Epithelial cell of proximal tubule (primary cell): ENCODE measurements at regions not wholly inside any gene's neighbourhood (a gene's known extent, or its start where the extent isn't known, plus 50 kb on each side); places are given as distances from the start of the nearest gene placed in this dataset.

Source experiments
- DNase-seq: peaks from one replicate; pipeline ENCODE4 v3.0.0-alpha.2; 2011; ENCODE audit warnings: low read depth
- H3K4me3 ChIP-seq: 2 replicates; pipeline ENCODE4 v1.5.1; 2011; ENCODE audit warnings: low read depth, mild to moderate bottlenecking, low read length
- CTCF ChIP-seq: conservative IDR thresholded peaks from 2 replicates; pipeline ENCODE4 v1.5.1; 2012; ENCODE audit warnings: low read depth, mild to moderate bottlenecking, low read length

- no peak for TF ChIP-seq CTCF
- no peak for DNase-seq
- H3K4me3 ChIP-seq = no peak overlapping the region
Measured at GRCh38 chr6:94227741-94228140, 808.4 kb upstream of the EPHA7 start.

- H3K4me3 ChIP-seq = no peak overlapping the region
- no peak for TF ChIP-seq CTCF
- no peak for DNase-seq
Measured at GRCh38 chr6:94217836-94218235, 798.5 kb upstream of the EPHA7 start.

GRCh38 chr6:94215552-94215951, 796.2 kb upstream of the EPHA7 start:
- no peak for DNase-seq
- no peak overlapping the region for H3K4me3 ChIP-seq
- TF ChIP-seq CTCF = no peak

- H3K4me3 ChIP-seq = no peak overlapping the region
- DNase-seq = no peak
- no peak for TF ChIP-seq CTCF
Measured at GRCh38 chr6:94213226-94213625, 793.9 kb upstream of the EPHA7 start.

GRCh38 chr6:94196891-94197290, 777.5 kb upstream of the EPHA7 start:
- TF ChIP-seq CTCF = no peak
- H3K4me3 ChIP-seq = no peak overlapping the region
- no peak for DNase-seq

- TF ChIP-seq CTCF = no peak
- no peak overlapping the region for H3K4me3 ChIP-seq
- DNase-seq = no peak
Measured at GRCh38 chr6:94190030-94190429, 770.7 kb upstream of the EPHA7 start.

GRCh38 chr6:94184666-94185464, 765.5 kb upstream of the EPHA7 start:
- DNase-seq = no peak
- H3K4me3 ChIP-seq = no peak overlapping the region
- no peak for TF ChIP-seq CTCF
